ENCODE measurements at regions not wholly inside any gene's neighbourhood (a gene's known extent, or its start where the extent isn't known, plus 50 kb on each side); places are given as distances from the start of the nearest gene placed in this dataset.
A peak's percentile ranks its signal among the peaks of the same experiment; 100 is the strongest.

- DNase-seq (no peak), ATAC-seq (no peak)
- no peak overlapping the region for H3K4me3 ChIP-seq
- intact Hi-C loops (cut with DNase I): no loop called here
- H3K27ac ChIP-seq: no peak overlapping the region
- no peaks in the 10 kb centered on the region for H3K27me3 ChIP-seq
- TF ChIP-seq CTCF (IDR thresholded peaks at IDR 0.05): no peak
- peaks cover 0 to 18% of the 10 kb centered on the region in 2 donors for H3K4me1 ChIP-seq
- H3K36me3 ChIP-seq: no peaks in the 10 kb centered on the region
- H3K9me3 ChIP-seq: no peaks in the 10 kb centered on the region
Measured at GRCh38 chr15:70247281-70247680, 149.6 kb upstream of the TLE3 start.

GRCh38 chr15:70246623-70247220 is 149.0 kb upstream of the TLE3 start:
- Histone ChIP-seq H3K4me3 (no peak overlapping the region), H3K36me3 (no peaks in the 10 kb centered on the region), H3K27me3 (no peaks in the 10 kb centered on the region), H3K9me3 (no peaks in the 10 kb centered on the region), H3K4me1 (peaks cover 0 to 18% of the 10 kb centered on the region in 2 donors), H3K27ac (no peak overlapping the region)
- DNase-seq: no peak
- intact Hi-C loops (cut with DNase I): no loop called here
- no peak for TF ChIP-seq CTCF (IDR thresholded peaks at IDR 0.05)
- no peak for ATAC-seq

GRCh38 chr15:70245932-70246622 is 148.4 kb upstream of the TLE3 start:
- H3K4me3 ChIP-seq: no peak overlapping the region
- ATAC-seq (peak; percentile 82), DNase-seq (peak in 1 of 4 donors; percentile 81)
- no peaks in the 10 kb centered on the region for H3K27me3 ChIP-seq
- no peaks in the 10 kb centered on the region for H3K36me3 ChIP-seq
- no peak overlapping the region for H3K27ac ChIP-seq
- intact Hi-C loops (cut with DNase I): no loop called here
- no peak for TF ChIP-seq CTCF (IDR thresholded peaks at IDR 0.05)
- peaks cover 0 to 18% of the 10 kb centered on the region in 2 donors for H3K4me1 ChIP-seq
- no peaks in the 10 kb centered on the region for H3K9me3 ChIP-seq

GRCh38 chr15:70244978-70245542 is 147.3 kb upstream of the TLE3 start:
- ATAC-seq (no peak), DNase-seq (no peak)
- H3K4me1 ChIP-seq: peaks cover 0 to 18% of the 10 kb centered on the region in 2 donors
- no peaks in the 10 kb centered on the region for H3K27me3 ChIP-seq
- TF ChIP-seq CTCF (IDR thresholded peaks at IDR 0.05): no peak
- intact Hi-C loops (cut with DNase I): no loop called here
- no peak overlapping the region for H3K27ac ChIP-seq
- H3K4me3 ChIP-seq: no peak overlapping the region
- H3K36me3 ChIP-seq: no peaks in the 10 kb centered on the region
- H3K9me3 ChIP-seq: no peaks in the 10 kb centered on the region

- intact Hi-C loops (cut with DNase I): no loop called here
- no peak for TF ChIP-seq CTCF (IDR thresholded peaks at IDR 0.05)
- ATAC-seq (no peak), DNase-seq (no peak)
- no peaks in the 10 kb centered on the region for H3K27me3 ChIP-seq
- H3K27ac ChIP-seq: no peak overlapping the region
- H3K4me3 ChIP-seq: no peak overlapping the region
- peaks cover 0 to 18% of the 10 kb centered on the region in 2 donors for H3K4me1 ChIP-seq
- no peaks in the 10 kb centered on the region for H3K36me3 ChIP-seq
- H3K9me3 ChIP-seq: no peaks in the 10 kb centered on the region
Measured at GRCh38 chr15:70243686-70244540, 146.2 kb upstream of the TLE3 start.
